PC-3 (cell line): ENCODE measurements at regions not wholly inside any gene's neighbourhood (a gene's known extent, or its start where the extent isn't known, plus 50 kb on each side); places are given as distances from the start of the nearest gene placed in this dataset.

Experiments used
- ATAC-seq: fragments of 200-7000 bp; cut with Tn5 transposase; 2 replicates; pipeline ENCODE4 v1.9.1; 2020; ENCODE audit warnings: mild to moderate bottlenecking, moderate library complexity
- BruUV-seq: library from RNA; stranded (reverse); fragments of 400-500 nt; replicated peaks from 2 replicates; lab custom pipeline; 2021; lab: Mats Ljungman, UMichigan
- CTCF ChIA-PET: fragments of 300-600 bp; sonication (Branson Sonifier 250); formaldehyde crosslinking; loops from one replicate; lab custom pipeline; 2022; ENCODE audit warnings: antibody characterized with exemption; lab: Charles Lee
- POLR2A ChIA-PET: fragments of 300-600 bp; sonication (Branson Sonifier 250); formaldehyde crosslinking; loops from one replicate; lab custom pipeline; 2022; ENCODE audit warnings: antibody characterized with exemption; ENCODE audit not compliant: unreplicated experiment; lab: Charles Lee
- DNase-seq: peaks from one replicate; pipeline ENCODE4 v3.0.0-alpha.2; 2015
- H2AFZ ChIP-seq: fragments of 300-600 bp; sonication (generic); 2 replicates; pipeline ENCODE4 v1.6.0; 2016; ENCODE audit warnings: antibody characterized with exemption, low read length
- H3F3A ChIP-seq: fragments of 300-600 bp; sonication (generic); one replicate; pipeline ENCODE4 v1.6.0; 2017; ENCODE audit warnings: antibody characterized with exemption, low read length, control low read depth, mild to moderate bottlenecking; ENCODE audit not compliant: unreplicated experiment
- H3K27ac ChIP-seq: fragments of 300-600 bp; sonication (generic); 2 replicates; pipeline ENCODE4 v1.5.1; 2016; ENCODE audit warnings: mild to moderate bottlenecking, low read length
- H3K27me3 ChIP-seq: fragments of 300-600 bp; sonication (generic); 2 replicates; pipeline ENCODE4 v1.6.1; 2016; ENCODE audit warnings: low read length, mixed read lengths
- H3K36me3 ChIP-seq: fragments of 300-600 bp; sonication (generic); 2 replicates; pipeline ENCODE4 v1.6.1; 2016; ENCODE audit warnings: low read depth, mixed run types, low read length, mixed read lengths
- H3K4me1 ChIP-seq: fragments of 300-600 bp; sonication (generic); 2 replicates; pipeline ENCODE4 v1.5.1; 2016; ENCODE audit warnings: low read length; ENCODE audit not compliant: insufficient read depth
- H3K4me2 ChIP-seq: fragments of 300-600 bp; sonication (generic); 2 replicates; pipeline ENCODE4 v1.6.0; 2016; ENCODE audit warnings: low read length
- H3K4me3 ChIP-seq: fragments of 300-600 bp; sonication (generic); 2 replicates; pipeline ENCODE4 v1.5.1; 2016; ENCODE audit warnings: mild to moderate bottlenecking, low read length, mixed read lengths
- H3K79me2 ChIP-seq: fragments of 300-600 bp; sonication (generic); 2 replicates; pipeline ENCODE4 v1.6.1; 2017; ENCODE audit warnings: low read length, mixed read lengths
- H3K9ac ChIP-seq: fragments of 300-600 bp; sonication (generic); 2 replicates; pipeline ENCODE4 v1.6.0; 2016; ENCODE audit warnings: mild to moderate bottlenecking, low read length
- H3K9me2 ChIP-seq: fragments of 300-600 bp; sonication (generic); replicated peaks from 2 replicates; pipeline ENCODE4 v1.6.1; 2016; ENCODE audit warnings: mixed run types, low read length, mixed read lengths
- H3K9me3 ChIP-seq: fragments of 300-600 bp; sonication (generic); 2 replicates; pipeline ENCODE4 v1.6.1; 2016; ENCODE audit warnings: low read length, mixed read lengths
- H4K20me1 ChIP-seq: fragments of 300-600 bp; sonication (generic); 2 replicates; pipeline ENCODE4 v1.6.1; 2016; ENCODE audit warnings: low read length, mixed read lengths
- EZH2 ChIP-seq: fragments of 300-600 bp; sonication (generic); IDR thresholded peaks from one replicate; pipeline ENCODE4 v1.6.1; 2017; ENCODE audit warnings: antibody characterized with exemption, mild to moderate bottlenecking, low read length; ENCODE audit not compliant: unreplicated experiment
- EZH2phosphoT487 ChIP-seq: fragments of 300-600 bp; sonication (generic); IDR thresholded peaks from 2 replicates; pipeline ENCODE4 v1.6.1; 2018; ENCODE audit warnings: mild to moderate bottlenecking, antibody characterized with exemption, low read length, borderline replicate concordance
- intact Hi-C: fragments of 100-400 bp; cut with micrococcal nuclease; formaldehyde crosslinking; loops from 2 replicates; pipeline ENCODE4 v1.9.0; 2023
- TF ChIP-seq, protein P1 (sequence below): fragments of 300-600 bp; sonication (generic); conservative IDR thresholded peaks from 2 replicates; pipeline ENCODE4 v1.5.1; 2017; ENCODE audit warnings: antibody characterized with exemption, low read depth, mild to moderate bottlenecking, low read length

DNA sequence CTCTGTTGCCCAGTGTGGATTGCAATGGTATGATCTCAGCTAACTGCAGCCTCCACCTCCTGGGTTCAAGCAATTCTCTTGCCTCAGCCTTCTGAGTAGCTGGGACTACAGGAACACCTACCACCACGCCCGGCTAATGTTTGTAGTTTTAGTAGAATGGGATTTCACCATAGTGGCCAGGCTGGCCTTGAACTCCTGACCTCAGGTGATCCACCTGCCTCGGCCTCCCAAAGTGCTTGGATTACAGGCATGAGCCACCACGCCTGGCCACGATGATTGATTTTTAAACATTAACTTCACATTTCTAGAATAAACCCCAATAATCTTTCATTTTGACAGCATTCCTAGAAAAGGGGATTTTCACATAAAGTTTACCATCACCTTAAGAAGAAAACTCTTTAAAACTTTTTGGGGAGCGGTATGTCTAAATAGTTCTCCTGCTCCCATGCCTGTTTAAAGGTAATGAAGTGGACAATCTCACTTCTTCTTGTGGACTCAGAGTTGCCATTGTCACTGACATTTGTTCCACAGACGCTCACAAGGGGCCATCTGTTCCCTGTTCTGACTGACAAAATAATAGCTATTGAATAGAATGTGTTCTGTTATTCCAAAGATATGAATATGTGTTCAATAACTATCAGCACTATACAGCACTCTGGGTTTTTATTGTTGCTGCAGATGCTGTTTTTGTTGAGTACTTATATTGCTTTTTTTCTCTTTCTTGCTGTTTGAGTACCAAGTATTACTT lies 66.1 kb upstream of the C1QTNF9B start:
- H3K9ac ChIP-seq = no peak overlapping the region
- no peaks in the 10 kb centered on the region for H3K9me3 ChIP-seq
- no peak for DNase-seq
- no peak overlapping the region for H3K4me3 ChIP-seq
- TF ChIP-seq EZH2phosphoT487 (no peak), EZH2 (no peak)
- TF ChIP-seq, protein P1, sequence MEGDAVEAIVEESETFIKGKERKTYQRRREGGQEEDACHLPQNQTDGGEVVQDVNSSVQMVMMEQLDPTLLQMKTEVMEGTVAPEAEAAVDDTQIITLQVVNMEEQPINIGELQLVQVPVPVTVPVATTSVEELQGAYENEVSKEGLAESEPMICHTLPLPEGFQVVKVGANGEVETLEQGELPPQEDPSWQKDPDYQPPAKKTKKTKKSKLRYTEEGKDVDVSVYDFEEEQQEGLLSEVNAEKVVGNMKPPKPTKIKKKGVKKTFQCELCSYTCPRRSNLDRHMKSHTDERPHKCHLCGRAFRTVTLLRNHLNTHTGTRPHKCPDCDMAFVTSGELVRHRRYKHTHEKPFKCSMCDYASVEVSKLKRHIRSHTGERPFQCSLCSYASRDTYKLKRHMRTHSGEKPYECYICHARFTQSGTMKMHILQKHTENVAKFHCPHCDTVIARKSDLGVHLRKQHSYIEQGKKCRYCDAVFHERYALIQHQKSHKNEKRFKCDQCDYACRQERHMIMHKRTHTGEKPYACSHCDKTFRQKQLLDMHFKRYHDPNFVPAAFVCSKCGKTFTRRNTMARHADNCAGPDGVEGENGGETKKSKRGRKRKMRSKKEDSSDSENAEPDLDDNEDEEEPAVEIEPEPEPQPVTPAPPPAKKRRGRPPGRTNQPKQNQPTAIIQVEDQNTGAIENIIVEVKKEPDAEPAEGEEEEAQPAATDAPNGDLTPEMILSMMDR = no peak
- no peaks in the 10 kb centered on the region for H3K79me2 ChIP-seq
- H3K9me2 ChIP-seq = no peaks in the 10 kb centered on the region
- CTCF ChIA-PET = interaction anchor here (0.6 kb wide), 1 partner anchor 91 kb away, joined by 3 read pairs; no protein-coding TSS in a partner anchor
- H3F3A ChIP-seq = no peaks in the 10 kb centered on the region
- no TSS peak for BruUV-seq
- H3K4me1 ChIP-seq = peaks cover 29% of the 10 kb centered on the region; the same call in 1 of the 2 replicates
- H2AFZ ChIP-seq = peak overlapping the region; percentile 41; the same call in 1 of the 2 replicates
- POLR2A ChIA-PET = no interaction called here
- H3K4me2 ChIP-seq = peak overlapping the region; percentile 22; the same call in 1 of the 2 replicates
- no peaks in the 10 kb centered on the region for H3K27me3 ChIP-seq
- H3K27ac ChIP-seq = no peak overlapping the region
- no peak for ATAC-seq
- H4K20me1 ChIP-seq = no peaks in the 10 kb centered on the region
- H3K36me3 ChIP-seq = no peaks in the 10 kb centered on the region
- intact Hi-C loops = loop anchor here (5.0 kb wide), 1 partner anchor 54 kb away; no protein-coding TSS in a partner anchor

DNA sequence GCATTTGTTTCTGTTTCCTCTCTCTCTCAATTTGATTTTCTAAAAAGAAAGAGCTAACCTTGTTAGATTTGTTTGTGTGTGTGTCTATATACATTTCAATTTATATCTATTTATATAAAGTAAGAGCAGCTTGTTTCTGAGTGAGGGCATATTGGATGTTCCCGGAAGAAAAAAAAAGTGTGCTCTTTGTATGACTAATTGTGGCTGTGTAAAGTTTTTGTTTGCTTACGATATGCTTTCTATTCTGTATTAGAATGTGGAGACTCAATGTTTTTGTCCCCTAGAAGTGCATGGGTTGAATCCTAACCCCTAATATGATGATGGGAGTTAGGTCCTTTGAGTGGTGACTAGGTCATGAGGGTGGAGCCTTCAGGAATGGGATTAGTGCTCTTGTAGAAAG lies 66.6 kb upstream of the C1QTNF9B start:
- ChIA-PET POLR2A (no interaction called here), CTCF (interaction anchor here (0.6 kb wide), 1 partner anchor 91 kb away, joined by 3 read pairs; no protein-coding TSS in a partner anchor)
- TF ChIP-seq EZH2 (no peak), EZH2phosphoT487 (no peak)
- TF ChIP-seq, protein P1 = no peak
- no TSS peak for BruUV-seq
- intact Hi-C loops = loop anchor here (5.0 kb wide), 1 partner anchor 53 kb away; no protein-coding TSS in a partner anchor
- Histone ChIP-seq H3K9ac (no peak overlapping the region), H3F3A (no peaks in the 10 kb centered on the region), H3K4me1 (peaks cover 23% of the 10 kb centered on the region; the same call in 1 of the 2 replicates), H3K27ac (no peak overlapping the region), H3K36me3 (no peaks in the 10 kb centered on the region), H3K4me3 (no peak overlapping the region), H2AFZ (peak overlapping the region; percentile 41; the same call in 1 of the 2 replicates), H3K9me3 (no peaks in the 10 kb centered on the region), H3K9me2 (no peaks in the 10 kb centered on the region), H3K79me2 (no peaks in the 10 kb centered on the region), H3K4me2 (peak overlapping the region; percentile 22; the same call in 1 of the 2 replicates), H3K27me3 (no peaks in the 10 kb centered on the region), H4K20me1 (no peaks in the 10 kb centered on the region)
- peak; percentile 39; the same call in 1 of the 2 replicates for ATAC-seq
- DNase-seq = peak; percentile 48

- Histone ChIP-seq H3K4me2 (no peak overlapping the region), H3K9me2 (no peaks in the 10 kb centered on the region), H3K79me2 (no peaks in the 10 kb centered on the region), H3F3A (no peaks in the 10 kb centered on the region), H3K27ac (no peak overlapping the region), H3K9me3 (no peaks in the 10 kb centered on the region), H3K4me3 (no peak overlapping the region), H3K36me3 (no peaks in the 10 kb centered on the region), H3K27me3 (no peaks in the 10 kb centered on the region), H3K9ac (no peak overlapping the region), H3K4me1 (peaks cover 16% of the 10 kb centered on the region; the same call in 1 of the 2 replicates), H4K20me1 (no peaks in the 10 kb centered on the region), H2AFZ (no peak overlapping the region)
- TF ChIP-seq EZH2phosphoT487 = no peak
- TF ChIP-seq, protein P1 = no peak
- TF ChIP-seq EZH2 = no peak
- no TSS peak for BruUV-seq
- intact Hi-C loops = no loop called here
- ATAC-seq (no peak), DNase-seq (no peak)
- CTCF ChIA-PET = no interaction called here
- POLR2A ChIA-PET = no interaction called here
Observed at GRCh38 chr13:23965346-23965745, 68.0 kb upstream of the C1QTNF9B start.
